Tibial artery (tissue), 4 donors: ENCODE measurements at regions not wholly inside any gene's neighbourhood (a gene's known extent, or its start where the extent isn't known, plus 50 kb on each side); places are given as distances from the start of the nearest gene placed in this dataset.

ENCODE experiments used
- DNase-seq, 2 donors: peaks; one replicate each; pipeline ENCODE4 v3.0.0-alpha.2; 2019
- H3K27ac ChIP-seq, 2 donors: fragments of 200-600 bp; sonication (generic) in 1 of 2; 1 replicate in 1 of 2; 2 replicates in 1 of 2; pipeline ENCODE4 v1.5.1; 2018 to 2019; ENCODE audit warnings: mild to moderate bottlenecking in 1 of 2
- H3K27me3 ChIP-seq, 2 donors: fragments of 200-600 bp; sonication (generic) in 1 of 2; one replicate each; pipeline versions ENCODE4 v1.5.1 to v1.6.0; 2016 to 2019
- H3K36me3 ChIP-seq, 3 donors: fragments of 200-600 bp; sonication (generic) in 2 of 3; one replicate each; pipeline ENCODE4 v1.5.1; 2016 to 2019; ENCODE audit warnings: mild to moderate bottlenecking in 2 of 3
- H3K4me1 ChIP-seq, 4 donors: fragments of 200-600 bp; sonication (generic) in 2 of 4; 1 replicate in 3 of 4; 2 replicates in 1 of 4; pipeline ENCODE4 v1.5.1; 2016 to 2019
- H3K4me3 ChIP-seq, 2 donors: fragments of 200-600 bp; sonication (generic) in 1 of 2; 1 replicate in 1 of 2; 2 replicates in 1 of 2; pipeline ENCODE4 v1.5.1; 2018 to 2019; ENCODE audit warnings: mild to moderate bottlenecking in 2 of 2
- H3K9me3 ChIP-seq, 3 donors: fragments of 200-600 bp; sonication (generic) in 1 of 3; one replicate each; pipeline ENCODE4 v1.5.1; 2016 to 2019
- CTCF ChIP-seq, 2 experiments: fragments of 200-600 bp in 1 of 2; fragments of 450-650 bp in 1 of 2; IDR thresholded peaks; one replicate each; pipeline ENCODE4 v1.5.1; 2017 to 2019; ENCODE audit warnings: antibody characterized with exemption in 2 of 2, mild to moderate bottlenecking in 1 of 2, moderate library complexity in 1 of 2
- intact Hi-C: fragments of 100-400 bp; cut with DNase I; formaldehyde crosslinking; loops from one replicate; pipeline ENCODE4 v1.15.0; 2023; ENCODE audit warnings: low total_unique reads

GRCh38 chr5:115435778-115436712, 108.5 kb downstream of the FEM1C start:
- no peak for TF ChIP-seq CTCF (IDR thresholded peaks at IDR 0.05)
- Histone ChIP-seq H3K27me3 (no peaks in the 10 kb centered on the region), H3K27ac (no peak overlapping the region), H3K4me3 (no peak overlapping the region), H3K36me3 (no peaks in the 10 kb centered on the region), H3K4me1 (peaks cover 0 to 9% (median 5%) of the 10 kb centered on the region in 4 donors), H3K9me3 (peaks cover 0 to 13% (median 0%) of the 10 kb centered on the region in 3 donors)
- intact Hi-C loops, result no loop called here
- no peak for DNase-seq

GRCh38 chr5:115435065-115435777, 109.4 kb downstream of the FEM1C start:
- intact Hi-C loops, result no loop called here
- TF ChIP-seq CTCF (IDR thresholded peaks at IDR 0.05), result no peak

GRCh38 chr5:115433918-115434317, 110.7 kb downstream of the FEM1C start:
- DNase-seq, result no peak
- TF ChIP-seq CTCF (IDR thresholded peaks at IDR 0.05), result no peak
- H3K27me3 ChIP-seq, result no peaks in the 10 kb centered on the region
- H3K36me3 ChIP-seq, result no peaks in the 10 kb centered on the region
- no peak overlapping the region for H3K27ac ChIP-seq
- no peak overlapping the region for H3K4me3 ChIP-seq
- intact Hi-C loops, result no loop called here
- no peaks in the 10 kb centered on the region for H3K9me3 ChIP-seq
- H3K4me1 ChIP-seq, result peaks cover 0 to 23% (median 16%) of the 10 kb centered on the region in 4 donors

More at GRCh38 chr5:115435065-115435777, 109.4 kb downstream of the FEM1C start:
- H3K27me3 ChIP-seq, result no peaks in the 10 kb centered on the region
- no peak overlapping the region for H3K27ac ChIP-seq
- no peak for DNase-seq
- no peaks in the 10 kb centered on the region for H3K36me3 ChIP-seq
- H3K4me1 ChIP-seq, result peaks cover 0 to 11% (median 7%) of the 10 kb centered on the region in 4 donors
- H3K4me3 ChIP-seq, result no peak overlapping the region
- peaks cover 0 to 10% (median 0%) of the 10 kb centered on the region in 3 donors for H3K9me3 ChIP-seq

GRCh38 chr5:115432691-115433090, 111.9 kb downstream of the FEM1C start:
- no peak for DNase-seq
- no peak for TF ChIP-seq CTCF (IDR thresholded peaks at IDR 0.05)
- H3K27ac ChIP-seq, result no peak overlapping the region
- intact Hi-C loops, result no loop called here
- H3K36me3 ChIP-seq, result no peaks in the 10 kb centered on the region
- H3K4me3 ChIP-seq, result no peak overlapping the region
- no peaks in the 10 kb centered on the region for H3K9me3 ChIP-seq
- H3K27me3 ChIP-seq, result no peaks in the 10 kb centered on the region
- peaks cover 0 to 34% (median 19%) of the 10 kb centered on the region in 4 donors for H3K4me1 ChIP-seq

- TF ChIP-seq CTCF (IDR thresholded peaks at IDR 0.05), result no peak
- H3K4me1 ChIP-seq, result peaks cover 0 to 48% (median 21%) of the 10 kb centered on the region in 4 donors
- DNase-seq, result no peak
- no peak overlapping the region for H3K4me3 ChIP-seq
- H3K27me3 ChIP-seq, result no peaks in the 10 kb centered on the region
- intact Hi-C loops, result no loop called here
- H3K36me3 ChIP-seq, result no peaks in the 10 kb centered on the region
- no peaks in the 10 kb centered on the region for H3K9me3 ChIP-seq
- H3K27ac ChIP-seq, result no peak overlapping the region
Observed at GRCh38 chr5:115431116-115431515, 113.5 kb downstream of the FEM1C start.
